ENCODE measurements at regions not wholly inside any gene's neighbourhood (a gene's known extent, or its start where the extent isn't known, plus 50 kb on each side); places are given as distances from the start of the nearest gene placed in this dataset.
A peak's percentile ranks its signal among the peaks of the same experiment; 100 is the strongest.

DNA sequence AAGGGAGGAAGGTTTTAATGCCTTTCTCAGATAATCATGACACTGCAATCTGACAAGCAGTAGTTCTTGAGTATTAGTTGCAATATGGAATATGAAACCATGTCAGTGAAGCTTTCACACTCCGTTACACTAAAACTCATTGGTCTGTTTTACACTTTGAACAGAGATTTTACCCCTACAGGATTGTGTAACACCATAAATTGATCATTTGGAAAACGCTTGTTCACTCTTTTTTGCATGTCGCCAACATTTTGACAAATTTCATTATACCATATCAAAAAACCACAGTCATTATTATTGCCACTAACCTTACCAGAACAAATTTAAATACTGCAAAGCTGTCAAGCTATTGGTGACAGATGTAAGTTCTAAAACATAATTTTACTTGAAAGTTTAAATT lies 404.8 kb upstream of the THBS1 start:
- no peak for DNase-seq (ENCODE audit: low read depth in 2 of 2)
- TF ChIP-seq, protein P1, sequence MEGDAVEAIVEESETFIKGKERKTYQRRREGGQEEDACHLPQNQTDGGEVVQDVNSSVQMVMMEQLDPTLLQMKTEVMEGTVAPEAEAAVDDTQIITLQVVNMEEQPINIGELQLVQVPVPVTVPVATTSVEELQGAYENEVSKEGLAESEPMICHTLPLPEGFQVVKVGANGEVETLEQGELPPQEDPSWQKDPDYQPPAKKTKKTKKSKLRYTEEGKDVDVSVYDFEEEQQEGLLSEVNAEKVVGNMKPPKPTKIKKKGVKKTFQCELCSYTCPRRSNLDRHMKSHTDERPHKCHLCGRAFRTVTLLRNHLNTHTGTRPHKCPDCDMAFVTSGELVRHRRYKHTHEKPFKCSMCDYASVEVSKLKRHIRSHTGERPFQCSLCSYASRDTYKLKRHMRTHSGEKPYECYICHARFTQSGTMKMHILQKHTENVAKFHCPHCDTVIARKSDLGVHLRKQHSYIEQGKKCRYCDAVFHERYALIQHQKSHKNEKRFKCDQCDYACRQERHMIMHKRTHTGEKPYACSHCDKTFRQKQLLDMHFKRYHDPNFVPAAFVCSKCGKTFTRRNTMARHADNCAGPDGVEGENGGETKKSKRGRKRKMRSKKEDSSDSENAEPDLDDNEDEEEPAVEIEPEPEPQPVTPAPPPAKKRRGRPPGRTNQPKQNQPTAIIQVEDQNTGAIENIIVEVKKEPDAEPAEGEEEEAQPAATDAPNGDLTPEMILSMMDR (IDR thresholded peaks at IDR 0.05; ENCODE audit: low read depth, low read length): no peak
- no peak overlapping the region for H3K4me3 ChIP-seq (replicated peaks in 1 of 2; ENCODE audit: low read depth in 2 of 2, low read length in 2 of 2)

DNA sequence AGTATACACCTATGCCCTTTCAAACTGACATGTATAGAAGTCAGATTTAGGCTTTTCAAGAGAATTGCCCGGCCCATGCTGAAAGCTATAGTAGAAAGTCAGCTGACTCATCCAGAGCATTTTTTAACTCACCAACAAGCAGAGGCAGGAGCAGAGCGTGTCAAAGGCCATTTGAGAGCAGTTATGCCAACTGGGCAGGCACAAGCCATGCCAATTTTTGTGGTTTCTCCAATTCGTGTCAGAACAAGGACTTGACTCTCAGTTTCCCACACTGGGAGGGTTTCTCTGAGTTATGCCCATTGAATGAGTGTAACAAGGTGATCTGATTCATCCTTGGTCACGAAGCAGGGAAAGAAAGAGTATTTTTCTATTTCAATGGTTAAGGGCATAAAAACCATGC lies 403.3 kb upstream of the THBS1 start:
- no peak for DNase-seq (ENCODE audit: low read depth in 2 of 2)
- no peak overlapping the region for H3K4me3 ChIP-seq (replicated peaks in 1 of 2; ENCODE audit: low read depth in 2 of 2, low read length in 2 of 2)
- TF ChIP-seq, protein P1 (IDR thresholded peaks at IDR 0.05; ENCODE audit: low read depth, low read length): no peak

DNA sequence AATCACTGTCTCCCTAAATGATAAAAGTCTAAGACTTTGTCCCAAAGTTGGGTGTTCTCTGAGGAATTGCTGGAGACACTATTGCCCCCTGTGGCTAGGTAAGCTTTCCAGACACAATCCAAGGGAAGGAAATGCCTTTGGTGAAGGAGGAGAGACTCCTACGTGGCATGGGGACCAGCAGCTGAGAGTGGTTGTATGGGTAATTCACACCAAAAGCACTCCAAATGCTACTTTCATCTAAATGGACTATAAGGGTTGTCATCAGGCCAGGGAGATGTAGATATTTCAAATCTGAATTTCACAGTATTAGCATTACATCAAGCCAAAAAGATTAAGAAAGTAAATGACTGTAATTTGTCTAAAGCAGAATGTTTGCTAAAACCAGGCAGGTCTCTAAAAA lies 400.8 kb upstream of the THBS1 start:
- TF ChIP-seq, protein P1 (IDR thresholded peaks at IDR 0.05; ENCODE audit: low read depth, low read length): no peak
- DNase-seq (ENCODE audit: low read depth in 2 of 2): peak in 1 of 2 donors; percentile 29
- no peak overlapping the region for H3K4me3 ChIP-seq (replicated peaks in 1 of 2; ENCODE audit: low read depth in 2 of 2, low read length in 2 of 2)

DNA sequence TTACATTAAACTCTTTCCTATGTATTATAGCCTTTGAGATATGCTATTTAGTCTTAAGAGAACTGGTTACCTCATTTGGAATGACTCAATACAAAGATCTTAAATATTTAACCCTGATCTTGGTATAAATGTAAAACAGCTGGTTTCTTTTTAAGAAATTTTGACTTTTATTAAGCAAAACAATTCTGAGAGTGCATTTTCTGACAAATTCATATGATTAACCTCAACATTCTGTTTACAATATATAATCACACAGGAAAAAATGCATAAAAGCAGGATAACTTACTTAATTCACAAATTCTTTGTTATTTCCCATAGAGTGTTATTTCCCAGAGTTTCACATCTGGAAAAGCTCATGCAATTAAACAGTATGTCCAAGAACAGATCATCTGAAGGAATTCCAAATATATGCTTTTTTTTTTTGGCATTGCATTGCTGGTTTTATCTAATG lies 400.4 kb upstream of the THBS1 start:
- no peak overlapping the region for H3K4me3 ChIP-seq (replicated peaks in 1 of 2; ENCODE audit: low read depth in 2 of 2, low read length in 2 of 2)
- peak; percentile 62 to 86 for DNase-seq (ENCODE audit: low read depth in 2 of 2)
- TF ChIP-seq, protein P1 (IDR thresholded peaks at IDR 0.05; ENCODE audit: low read depth, low read length): no peak

DNA sequence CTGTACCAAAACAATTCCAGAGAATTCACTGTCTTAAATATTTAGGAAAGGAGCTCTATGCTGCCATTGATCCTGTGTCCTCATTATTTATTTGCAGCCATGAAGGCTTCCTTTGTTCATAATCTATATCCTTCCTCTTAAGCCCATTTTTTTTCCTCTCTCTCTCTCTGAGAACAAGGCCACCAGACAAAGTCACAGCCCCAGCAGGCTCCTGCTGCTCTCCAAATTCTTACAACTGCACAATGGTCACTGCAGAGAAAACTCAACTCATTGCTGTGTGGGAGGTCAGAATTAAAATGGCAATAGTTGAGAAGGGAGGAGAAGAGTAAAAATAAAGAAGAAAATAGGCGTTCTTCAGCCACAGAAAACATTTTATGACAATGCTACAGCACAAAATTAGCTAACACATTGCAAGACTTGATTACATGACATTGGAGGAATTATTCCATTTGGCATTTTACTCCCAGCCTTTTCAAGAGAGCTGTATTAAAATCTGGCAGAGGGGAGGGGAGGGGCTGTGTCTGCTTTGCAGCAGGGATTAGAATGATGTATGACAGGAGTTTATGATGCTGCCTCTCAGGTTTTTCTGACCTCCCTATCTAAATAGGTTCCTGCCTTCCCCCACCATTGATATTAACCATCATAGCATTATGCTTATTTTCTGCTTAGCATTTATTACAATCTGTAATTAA lies 399.7 kb upstream of the THBS1 start:
- TF ChIP-seq, protein P1 (IDR thresholded peaks at IDR 0.05; ENCODE audit: low read depth, low read length): no peak
- H3K4me3 ChIP-seq (replicated peaks in 1 of 2; ENCODE audit: low read depth in 2 of 2, low read length in 2 of 2): no peak overlapping the region
- peak in 1 of 2 donors; percentile 33 for DNase-seq (ENCODE audit: low read depth in 2 of 2)

DNA sequence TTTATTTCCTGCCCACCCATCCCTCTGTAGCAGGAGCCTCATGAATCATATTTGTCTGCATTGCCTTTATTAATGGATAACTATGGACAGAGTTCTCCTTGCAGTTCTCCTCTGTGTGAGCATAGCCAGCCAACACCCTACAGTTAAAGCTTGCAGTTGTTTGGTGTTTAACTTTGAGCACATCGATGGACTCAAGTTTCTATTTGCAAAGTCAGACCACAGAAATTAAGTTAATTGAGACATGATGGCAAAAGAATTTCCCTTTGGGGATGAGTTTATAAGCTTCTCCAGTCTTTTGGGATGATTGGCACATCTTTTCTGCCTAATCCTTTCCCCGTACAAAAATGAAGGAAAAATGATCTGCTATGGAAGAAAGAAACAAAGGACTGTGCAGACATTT lies 398.9 kb upstream of the THBS1 start:
- DNase-seq (ENCODE audit: low read depth in 2 of 2): no peak
- TF ChIP-seq, protein P1 (IDR thresholded peaks at IDR 0.05; ENCODE audit: low read depth, low read length): no peak

More for the DNA sequence above, 398.9 kb upstream of the THBS1 start:
- H3K4me3 ChIP-seq (replicated peaks in 1 of 2; ENCODE audit: low read depth in 2 of 2, low read length in 2 of 2): no peak overlapping the region

Measured in cardiac fibroblast (primary cell).